ENCODE measurements at regions not wholly inside any gene's neighbourhood (a gene's known extent, or its start where the extent isn't known, plus 50 kb on each side); places are given as distances from the start of the nearest gene placed in this dataset.
"Not testable (repeated sequence)": the region's sequence is repeated elsewhere in the genome, so short reads cannot be mapped to it uniquely, and the experiment has no call there.

- no peak for DNase-seq (ENCODE audit: low read depth in 3 of 3)
Observed at GRCh38 chr3:40645883-40646282, 121.1 kb downstream of the ZNF621 start.

GRCh38 chr3:40649346-40649745 is 124.6 kb downstream of the ZNF621 start:
- no peak for DNase-seq (ENCODE audit: low read depth in 3 of 3)

- DNase-seq (ENCODE audit: low read depth in 3 of 3) = no peak
Observed at GRCh38 chr3:40652072-40652471, 127.3 kb downstream of the ZNF621 start.

GRCh38 chr3:40653001-40653400 is 128.2 kb downstream of the ZNF621 start:
- DNase-seq (ENCODE audit: low read depth in 3 of 3) = no peak

GRCh38 chr3:40653878-40654277 is 129.1 kb downstream of the ZNF621 start:
- no peak for DNase-seq (ENCODE audit: low read depth in 3 of 3)

- DNase-seq (ENCODE audit: low read depth in 3 of 3) = no peak
Observed at GRCh38 chr3:40655551-40655950, 130.8 kb downstream of the ZNF621 start.

GRCh38 chr3:40657623-40658022 is 132.9 kb downstream of the ZNF621 start:
- DNase-seq (ENCODE audit: low read depth in 3 of 3) = no peak

GRCh38 chr3:40658305-40658704 is 133.5 kb downstream of the ZNF621 start:
- DNase-seq (ENCODE audit: low read depth in 3 of 3) = no peak

- DNase-seq (ENCODE audit: low read depth in 3 of 3) = no peak
Observed at GRCh38 chr3:40660554-40660953, 135.8 kb downstream of the ZNF621 start.

GRCh38 chr3:40661284-40661683 is 136.5 kb downstream of the ZNF621 start:
- no peak for DNase-seq (ENCODE audit: low read depth in 3 of 3)

GRCh38 chr3:40663280-40663679 is 138.5 kb downstream of the ZNF621 start:
- no peak for DNase-seq (ENCODE audit: low read depth in 3 of 3)

- no peak for DNase-seq (ENCODE audit: low read depth in 3 of 3)
Observed at GRCh38 chr3:40669176-40669575, 144.4 kb downstream of the ZNF621 start.

- no peak for DNase-seq (ENCODE audit: low read depth in 3 of 3)
Observed at GRCh38 chr3:40672861-40673260, 148.1 kb downstream of the ZNF621 start.

GRCh38 chr3:40677321-40677720 is 152.6 kb downstream of the ZNF621 start:
- DNase-seq (ENCODE audit: low read depth in 3 of 3) = no peak

GRCh38 chr3:40677749-40678148 is 153.0 kb downstream of the ZNF621 start:
- no peak for DNase-seq (ENCODE audit: low read depth in 3 of 3)

GRCh38 chr3:40679290-40679689 is 154.5 kb downstream of the ZNF621 start:
- DNase-seq (ENCODE audit: low read depth in 3 of 3) = no peak

GRCh38 chr3:40680685-40681657 is 156.2 kb downstream of the ZNF621 start:
- DNase-seq (ENCODE audit: low read depth in 3 of 3) = no peak

- DNase-seq (ENCODE audit: low read depth in 3 of 3) = no peak
Observed at GRCh38 chr3:40681658-40682055, 156.9 kb downstream of the ZNF621 start.

- DNase-seq (ENCODE audit: low read depth in 3 of 3) = no peak
Observed at GRCh38 chr3:40689837-40690236, 165.1 kb downstream of the ZNF621 start.

GRCh38 chr3:40690749-40691451 is 166.1 kb downstream of the ZNF621 start:
- DNase-seq (ENCODE audit: low read depth in 3 of 3) = no peak

- no peak for DNase-seq (ENCODE audit: low read depth in 3 of 3)
Observed at GRCh38 chr3:40691452-40691861, 166.7 kb downstream of the ZNF621 start.

GRCh38 chr3:40695848-40696247 is 171.1 kb downstream of the ZNF621 start:
- no peak for DNase-seq (ENCODE audit: low read depth in 3 of 3)

- not testable (repeated sequence) for DNase-seq (ENCODE audit: low read depth in 3 of 3)
Observed at GRCh38 chr3:40698611-40699010, 173.9 kb downstream of the ZNF621 start.

All from stimulated activated CD4-positive, alpha-beta T cell treated with anti-CD3 and anti-CD28 coated beads, TNF-alpha, amount 100 ng/mL, for 24 hours (primary cell).